ENCODE measurements at regions not wholly inside any gene's neighbourhood (a gene's known extent, or its start where the extent isn't known, plus 50 kb on each side); places are given as distances from the start of the nearest gene placed in this dataset.

- no peak overlapping the region for H3K27ac ChIP-seq (ENCODE audit: low read depth, low read length)
- no peak for DNase-seq (ENCODE audit: low read depth in 4 of 6, low spot score in 6 of 6)
- H3K9me3 ChIP-seq (ENCODE audit: control insufficient read depth, insufficient read depth, low read length) = peaks cover 4% of the 10 kb centered on the region
- H3K4me3 ChIP-seq (ENCODE audit: low read depth, low read length) = no peak overlapping the region
- no peaks in the 10 kb centered on the region for H3K36me3 ChIP-seq (ENCODE audit: control insufficient read depth, insufficient read depth, low read length)
- WGBS (ENCODE audit: insufficient coverage) = no CpG with 5 or more reads among the region's 2 CpGs
- peaks cover 2% of the 10 kb centered on the region for H3K27me3 ChIP-seq (ENCODE audit: control insufficient read depth, insufficient read depth, low read length)
- peaks cover 4% of the 10 kb centered on the region for H3K4me1 ChIP-seq (ENCODE audit: control insufficient read depth, insufficient read depth, low read length)
Measured at GRCh38 chr10:35895331-35895730, 253.2 kb upstream of the FZD8 start.

GRCh38 chr10:35892526-35892925 is 250.4 kb upstream of the FZD8 start:
- Histone ChIP-seq H3K27ac (ENCODE audit: low read depth, low read length) (no peak overlapping the region), H3K4me1 (ENCODE audit: control insufficient read depth, insufficient read depth, low read length) (peaks cover 3% of the 10 kb centered on the region), H3K9me3 (ENCODE audit: control insufficient read depth, insufficient read depth, low read length) (peaks cover 4% of the 10 kb centered on the region), H3K27me3 (ENCODE audit: control insufficient read depth, insufficient read depth, low read length) (no peaks in the 10 kb centered on the region), H3K4me3 (ENCODE audit: low read depth, low read length) (no peak overlapping the region), H3K36me3 (ENCODE audit: control insufficient read depth, insufficient read depth, low read length) (no peaks in the 10 kb centered on the region)
- 67% methylated on average over 1 of the region's 3 CpGs for WGBS (ENCODE audit: insufficient coverage)
- no peak for DNase-seq (ENCODE audit: low read depth in 4 of 6, low spot score in 6 of 6)

GRCh38 chr10:35890676-35891495 is 248.8 kb upstream of the FZD8 start:
- Histone ChIP-seq H3K27me3 (ENCODE audit: control insufficient read depth, insufficient read depth, low read length) (no peaks in the 10 kb centered on the region), H3K27ac (ENCODE audit: low read depth, low read length) (peak overlapping the region; percentile 25), H3K4me1 (ENCODE audit: control insufficient read depth, insufficient read depth, low read length) (peaks cover 3% of the 10 kb centered on the region), H3K4me3 (ENCODE audit: low read depth, low read length) (no peak overlapping the region), H3K9me3 (ENCODE audit: control insufficient read depth, insufficient read depth, low read length) (peaks cover 4% of the 10 kb centered on the region), H3K36me3 (ENCODE audit: control insufficient read depth, insufficient read depth, low read length) (no peaks in the 10 kb centered on the region)
- DNase-seq (ENCODE audit: low read depth in 4 of 6, low spot score in 6 of 6) = no peak
- WGBS (ENCODE audit: insufficient coverage) = no CpG with 5 or more reads among the region's 2 CpGs

GRCh38 chr10:35889971-35890675 is 248.0 kb upstream of the FZD8 start:
- H3K36me3 ChIP-seq (ENCODE audit: control insufficient read depth, insufficient read depth, low read length) = no peaks in the 10 kb centered on the region
- H3K9me3 ChIP-seq (ENCODE audit: control insufficient read depth, insufficient read depth, low read length) = peaks cover 4% of the 10 kb centered on the region
- 52% methylated on average over 12 of the region's 14 CpGs for WGBS (ENCODE audit: insufficient coverage)
- no peaks in the 10 kb centered on the region for H3K27me3 ChIP-seq (ENCODE audit: control insufficient read depth, insufficient read depth, low read length)
- no peak overlapping the region for H3K27ac ChIP-seq (ENCODE audit: low read depth, low read length)
- peaks cover 3% of the 10 kb centered on the region for H3K4me1 ChIP-seq (ENCODE audit: control insufficient read depth, insufficient read depth, low read length)
- DNase-seq (ENCODE audit: low read depth in 4 of 6, low spot score in 6 of 6) = no peak
- no peak overlapping the region for H3K4me3 ChIP-seq (ENCODE audit: low read depth, low read length)

- 82% methylated on average over 1 of the region's 2 CpGs for WGBS (ENCODE audit: insufficient coverage)
- DNase-seq (ENCODE audit: low read depth in 4 of 6, low spot score in 6 of 6) = no peak
- Histone ChIP-seq H3K4me3 (ENCODE audit: low read depth, low read length) (no peak overlapping the region), H3K36me3 (ENCODE audit: control insufficient read depth, insufficient read depth, low read length) (no peaks in the 10 kb centered on the region), H3K9me3 (ENCODE audit: control insufficient read depth, insufficient read depth, low read length) (peaks cover 4% of the 10 kb centered on the region), H3K4me1 (ENCODE audit: control insufficient read depth, insufficient read depth, low read length) (peaks cover 3% of the 10 kb centered on the region), H3K27me3 (ENCODE audit: control insufficient read depth, insufficient read depth, low read length) (no peaks in the 10 kb centered on the region), H3K27ac (ENCODE audit: low read depth, low read length) (no peak overlapping the region)
Measured at GRCh38 chr10:35889226-35889625, 247.1 kb upstream of the FZD8 start.

- Histone ChIP-seq H3K4me1 (ENCODE audit: control insufficient read depth, insufficient read depth, low read length) (peaks cover 3% of the 10 kb centered on the region), H3K27ac (ENCODE audit: low read depth, low read length) (no peak overlapping the region), H3K9me3 (ENCODE audit: control insufficient read depth, insufficient read depth, low read length) (no peaks in the 10 kb centered on the region), H3K4me3 (ENCODE audit: low read depth, low read length) (no peak overlapping the region), H3K27me3 (ENCODE audit: control insufficient read depth, insufficient read depth, low read length) (no peaks in the 10 kb centered on the region), H3K36me3 (ENCODE audit: control insufficient read depth, insufficient read depth, low read length) (no peaks in the 10 kb centered on the region)
- no peak for DNase-seq (ENCODE audit: low read depth in 4 of 6, low spot score in 6 of 6)
- 94% methylated on average over 2 of the region's 5 CpGs for WGBS (ENCODE audit: insufficient coverage)
Measured at GRCh38 chr10:35888400-35888799, 246.3 kb upstream of the FZD8 start.

- Histone ChIP-seq H3K27me3 (ENCODE audit: control insufficient read depth, insufficient read depth, low read length) (no peaks in the 10 kb centered on the region), H3K36me3 (ENCODE audit: control insufficient read depth, insufficient read depth, low read length) (no peaks in the 10 kb centered on the region), H3K27ac (ENCODE audit: low read depth, low read length) (no peak overlapping the region), H3K4me3 (ENCODE audit: low read depth, low read length) (no peak overlapping the region), H3K9me3 (ENCODE audit: control insufficient read depth, insufficient read depth, low read length) (no peaks in the 10 kb centered on the region), H3K4me1 (ENCODE audit: control insufficient read depth, insufficient read depth, low read length) (peaks cover 3% of the 10 kb centered on the region)
- WGBS (ENCODE audit: insufficient coverage) = 89% methylated on average over 6 of the region's 6 CpGs
- no peak for DNase-seq (ENCODE audit: low read depth in 4 of 6, low spot score in 6 of 6)
Measured at GRCh38 chr10:35887685-35888084, 245.6 kb upstream of the FZD8 start.

GRCh38 chr10:35885076-35885475 is 243.0 kb upstream of the FZD8 start:
- H3K4me3 ChIP-seq (ENCODE audit: low read depth, low read length) = no peak overlapping the region
- DNase-seq (ENCODE audit: low read depth in 4 of 6, low spot score in 6 of 6) = no peak
- H3K9me3 ChIP-seq (ENCODE audit: control insufficient read depth, insufficient read depth, low read length) = no peaks in the 10 kb centered on the region
- WGBS (ENCODE audit: insufficient coverage) = 88% methylated on average over 1 of the region's 5 CpGs
- H3K4me1 ChIP-seq (ENCODE audit: control insufficient read depth, insufficient read depth, low read length) = peaks cover 2% of the 10 kb centered on the region
- H3K36me3 ChIP-seq (ENCODE audit: control insufficient read depth, insufficient read depth, low read length) = no peaks in the 10 kb centered on the region
- H3K27ac ChIP-seq (ENCODE audit: low read depth, low read length) = no peak overlapping the region
- H3K27me3 ChIP-seq (ENCODE audit: control insufficient read depth, insufficient read depth, low read length) = no peaks in the 10 kb centered on the region

- Histone ChIP-seq H3K9me3 (ENCODE audit: control insufficient read depth, insufficient read depth, low read length) (no peaks in the 10 kb centered on the region), H3K4me1 (ENCODE audit: control insufficient read depth, insufficient read depth, low read length) (no peaks in the 10 kb centered on the region), H3K27ac (ENCODE audit: low read depth, low read length) (no peak overlapping the region), H3K4me3 (ENCODE audit: low read depth, low read length) (no peak overlapping the region), H3K27me3 (ENCODE audit: control insufficient read depth, insufficient read depth, low read length) (no peaks in the 10 kb centered on the region), H3K36me3 (ENCODE audit: control insufficient read depth, insufficient read depth, low read length) (no peaks in the 10 kb centered on the region)
- DNase-seq (ENCODE audit: low read depth in 4 of 6, low spot score in 6 of 6) = peak in 1 of 6 donors; percentile 63
- 55% methylated on average over 4 of the region's 9 CpGs for WGBS (ENCODE audit: insufficient coverage)
Measured at GRCh38 chr10:35884657-35885071, 242.6 kb upstream of the FZD8 start.

All from spinal cord (tissue), 9 donors.